K562 (cell line): ENCODE measurements at regions not wholly inside any gene's neighbourhood (a gene's known extent, or its start where the extent isn't known, plus 50 kb on each side); places are given as distances from the start of the nearest gene placed in this dataset.

Experiments
- CCAR2 ChIP-seq: fragments of 200-400 bp; formaldehyde crosslinking; IDR thresholded peaks from 2 replicates; pipeline ENCODE4 v1.6.1; 2017; ENCODE audit warnings: mild to moderate bottlenecking, low read depth, low read length
- HIVEP1 ChIP-seq: fragments of 250-450 bp; sonication (Bioruptor Pico); IDR thresholded peaks from 2 replicates; pipeline ENCODE4 v1.4.0; 2020; ENCODE audit warnings: mild to moderate bottlenecking
- MAX ChIP-seq: sonication (generic); formaldehyde crosslinking; IDR thresholded peaks from 2 replicates; pipeline ENCODE4 v1.9.0; 2022; ENCODE audit warnings: mild to moderate bottlenecking, missing genetic modification reagents
- SETDB1 ChIP-seq: IDR thresholded peaks from one replicate; pipeline ENCODE4 v1.6.1; 2012; ENCODE audit warnings: low read length, control low read depth, inconsistent platforms
- TAF1 ChIP-seq: IDR thresholded peaks from 2 replicates; pipeline ENCODE4 v1.6.1; 2011; ENCODE audit warnings: mild to moderate bottlenecking, low read length, moderate library complexity; ENCODE audit not compliant: insufficient read depth, control insufficient read depth, severe bottlenecking; ENCODE audit errors: extremely low read depth
- TF ChIP-seq, protein P1 (sequence below), 3 experiments: IDR thresholded peaks in 2 of 3; conservative IDR thresholded peaks in 1 of 3; 2 replicates each; pipeline ENCODE4 v1.5.1; 2011 to 2012; ENCODE audit warnings: low read length in 3 of 3, mild to moderate bottlenecking in 3 of 3, control low read depth in 2 of 3, improper control_type of control experiment in 1 of 3, inconsistent platforms in 1 of 3, low read depth in 1 of 3, mixed read lengths in 1 of 3, moderate library complexity in 1 of 3; ENCODE audit not compliant: insufficient read depth in 2 of 3

DNA sequence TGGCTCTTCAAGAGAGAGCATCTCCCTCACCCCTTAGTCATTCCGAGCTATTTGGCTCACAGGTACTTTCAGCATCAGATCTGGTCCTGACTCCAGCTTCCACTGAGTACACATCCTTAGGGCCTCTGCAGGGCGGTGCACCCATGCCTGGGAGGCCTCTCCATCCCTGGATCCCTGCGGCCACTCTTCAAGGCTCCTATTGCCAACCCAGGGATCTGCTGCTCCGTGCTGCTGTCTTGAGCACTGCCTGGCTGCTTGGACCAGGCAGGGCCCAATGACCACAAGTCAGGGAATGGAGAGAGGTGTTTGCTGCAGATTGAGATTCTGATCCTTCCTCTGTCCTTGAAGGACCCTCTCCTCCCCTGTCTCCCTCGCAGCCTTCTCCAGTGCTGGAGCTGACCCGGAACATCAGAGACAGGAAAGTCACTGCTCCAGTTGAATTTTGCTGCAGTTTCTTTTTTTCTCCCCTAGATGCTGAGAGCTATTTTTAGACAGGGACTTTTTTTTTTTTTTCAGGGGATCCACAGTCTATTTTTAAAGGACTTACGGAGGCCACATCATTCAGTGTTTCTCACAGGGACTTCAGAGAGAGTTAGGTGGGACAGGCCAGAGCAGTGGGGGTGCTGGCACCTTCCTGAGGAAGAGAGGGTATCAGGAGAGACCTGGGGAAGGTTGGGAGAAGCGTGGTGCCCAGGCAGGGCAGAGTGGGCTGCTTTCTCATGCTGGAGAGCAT, 50.1 kb upstream of the KCNA1 start:
- no peak for TF ChIP-seq HIVEP1
- TF ChIP-seq, protein P1, sequence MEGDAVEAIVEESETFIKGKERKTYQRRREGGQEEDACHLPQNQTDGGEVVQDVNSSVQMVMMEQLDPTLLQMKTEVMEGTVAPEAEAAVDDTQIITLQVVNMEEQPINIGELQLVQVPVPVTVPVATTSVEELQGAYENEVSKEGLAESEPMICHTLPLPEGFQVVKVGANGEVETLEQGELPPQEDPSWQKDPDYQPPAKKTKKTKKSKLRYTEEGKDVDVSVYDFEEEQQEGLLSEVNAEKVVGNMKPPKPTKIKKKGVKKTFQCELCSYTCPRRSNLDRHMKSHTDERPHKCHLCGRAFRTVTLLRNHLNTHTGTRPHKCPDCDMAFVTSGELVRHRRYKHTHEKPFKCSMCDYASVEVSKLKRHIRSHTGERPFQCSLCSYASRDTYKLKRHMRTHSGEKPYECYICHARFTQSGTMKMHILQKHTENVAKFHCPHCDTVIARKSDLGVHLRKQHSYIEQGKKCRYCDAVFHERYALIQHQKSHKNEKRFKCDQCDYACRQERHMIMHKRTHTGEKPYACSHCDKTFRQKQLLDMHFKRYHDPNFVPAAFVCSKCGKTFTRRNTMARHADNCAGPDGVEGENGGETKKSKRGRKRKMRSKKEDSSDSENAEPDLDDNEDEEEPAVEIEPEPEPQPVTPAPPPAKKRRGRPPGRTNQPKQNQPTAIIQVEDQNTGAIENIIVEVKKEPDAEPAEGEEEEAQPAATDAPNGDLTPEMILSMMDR (IDR thresholded peaks at IDR 0.05 in 2 of 3, conservative IDR thresholded peaks at IDR 0.05 in 1 of 3; ENCODE audit: insufficient read depth in 2 of 3, low read depth in 1 of 3, low read length in 3 of 3) = no peak
- no peak for TF ChIP-seq CCAR2
- TF ChIP-seq MAX = no peak
- no peak for TF ChIP-seq TAF1
- TF ChIP-seq SETDB1 = no peak
